ENCODE measurements at regions not wholly inside any gene's neighbourhood (a gene's known extent, or its start where the extent isn't known, plus 50 kb on each side); places are given as distances from the start of the nearest gene placed in this dataset.

- TF ChIP-seq POLR2AphosphoS2 (IDR thresholded peaks at IDR 0.05; ENCODE audit: low read depth, low read length) (no peak), CBX3 (IDR thresholded peaks at IDR 0.05; ENCODE audit: borderline replicate concordance, low read depth) (no peak), CTCF (IDR thresholded peaks at IDR 0.05 in 2 of 3, conservative IDR thresholded peaks at IDR 0.05 in 1 of 3; ENCODE audit: control insufficient read depth in 2 of 3, extremely low read depth in 1 of 3, insufficient read depth in 1 of 3, low read depth in 3 of 3, low read length in 3 of 3) (no peak), PKNOX1 (IDR thresholded peaks at IDR 0.05) (no peak), REST (IDR thresholded peaks at IDR 0.05; ENCODE audit: low read depth, low read length) (no peak), YY1 (IDR thresholded peaks at IDR 0.05; ENCODE audit: low read depth, low read length) (no peak), CREB1 (IDR thresholded peaks at IDR 0.05; ENCODE audit: low read depth) (no peak), EZH2 (IDR thresholded peaks at IDR 0.05; ENCODE audit: borderline replicate concordance, control insufficient read depth, low read depth, low read length) (no peak), RAD21 (IDR thresholded peaks at IDR 0.05; ENCODE audit: insufficient read depth, low read depth, low read length) (no peak), POLR2AphosphoS5 (IDR thresholded peaks at IDR 0.05; ENCODE audit: low read length) (no peak)
These were observed 120.9 kb downstream of the NFKBIZ start for GRCh38 chr3:101970212-101970611.
